ENCODE measurements at regions not wholly inside any gene's neighbourhood (a gene's known extent, or its start where the extent isn't known, plus 50 kb on each side); places are given as distances from the start of the nearest gene placed in this dataset.

GRCh38 chr5:176169393-176170063, 68.7 kb upstream of the SIMC1 start:
- no peak overlapping the region for H3K4me3 Mint-ChIP-seq

GRCh38 chr5:176170084-176170483, 68.1 kb upstream of the SIMC1 start:
- TF ChIP-seq CTCF (IDR thresholded peaks at IDR 0.05; ENCODE audit: unreplicated experiment in 3 of 3), result no peak
- Mint-ChIP-seq H3K9me3 (no peaks in the 10 kb centered on the region), H3K36me3 (ENCODE audit: low read depth) (no peaks in the 10 kb centered on the region), H3K4me3 (no peak overlapping the region), H3K27ac (no peak overlapping the region), H3K27me3 (ENCODE audit: low read depth) (peaks cover 23% of the 10 kb centered on the region), H3K4me1 (peaks cover 6% of the 10 kb centered on the region)

More at GRCh38 chr5:176169393-176170063, 68.7 kb upstream of the SIMC1 start:
- H3K27me3 Mint-ChIP-seq (ENCODE audit: low read depth), result peaks cover 27% of the 10 kb centered on the region
- H3K9me3 Mint-ChIP-seq, result no peaks in the 10 kb centered on the region
- no peaks in the 10 kb centered on the region for H3K36me3 Mint-ChIP-seq (ENCODE audit: low read depth)
- no peak overlapping the region for H3K27ac Mint-ChIP-seq
- TF ChIP-seq CTCF (IDR thresholded peaks at IDR 0.05; ENCODE audit: unreplicated experiment in 3 of 3), result no peak
- peaks cover 6% of the 10 kb centered on the region for H3K4me1 Mint-ChIP-seq

GRCh38 chr5:176171171-176171760, 67.0 kb upstream of the SIMC1 start:
- Mint-ChIP-seq H3K36me3 (ENCODE audit: low read depth) (no peaks in the 10 kb centered on the region), H3K9me3 (no peaks in the 10 kb centered on the region), H3K27me3 (ENCODE audit: low read depth) (peaks cover 21% of the 10 kb centered on the region), H3K4me3 (no peak overlapping the region), H3K4me1 (no peaks in the 10 kb centered on the region), H3K27ac (no peak overlapping the region)
- no peak for TF ChIP-seq CTCF (IDR thresholded peaks at IDR 0.05; ENCODE audit: unreplicated experiment in 3 of 3)

GRCh38 chr5:176172246-176172645, 66.0 kb upstream of the SIMC1 start:
- H3K4me1 Mint-ChIP-seq, result no peaks in the 10 kb centered on the region
- no peaks in the 10 kb centered on the region for H3K9me3 Mint-ChIP-seq
- H3K4me3 Mint-ChIP-seq, result no peak overlapping the region
- no peak overlapping the region for H3K27ac Mint-ChIP-seq
- no peak for TF ChIP-seq CTCF (IDR thresholded peaks at IDR 0.05; ENCODE audit: unreplicated experiment in 3 of 3)
- peaks cover 21% of the 10 kb centered on the region for H3K27me3 Mint-ChIP-seq (ENCODE audit: low read depth)
- no peaks in the 10 kb centered on the region for H3K36me3 Mint-ChIP-seq (ENCODE audit: low read depth)

GRCh38 chr5:176173647-176174046, 64.6 kb upstream of the SIMC1 start:
- peaks cover 33% of the 10 kb centered on the region for H3K27me3 Mint-ChIP-seq (ENCODE audit: low read depth)
- H3K9me3 Mint-ChIP-seq, result no peaks in the 10 kb centered on the region
- H3K4me3 Mint-ChIP-seq, result no peak overlapping the region
- no peaks in the 10 kb centered on the region for H3K4me1 Mint-ChIP-seq
- H3K36me3 Mint-ChIP-seq (ENCODE audit: low read depth), result no peaks in the 10 kb centered on the region
- no peak for TF ChIP-seq CTCF (IDR thresholded peaks at IDR 0.05; ENCODE audit: unreplicated experiment in 3 of 3)
- H3K27ac Mint-ChIP-seq, result no peak overlapping the region

All from nephron (organoid).